ENCODE measurements at regions not wholly inside any gene's neighbourhood (a gene's known extent, or its start where the extent isn't known, plus 50 kb on each side); places are given as distances from the start of the nearest gene placed in this dataset.

GRCh38 chr11:70650075-70650909 is 252.0 kb downstream of the CTTN start:
- DNase-seq (ENCODE audit: low read depth): no peak

- no peak for DNase-seq (ENCODE audit: low read depth)
These were observed 252.7 kb downstream of the CTTN start for GRCh38 chr11:70651031-70651430.

GRCh38 chr11:70654016-70654415 is 255.7 kb downstream of the CTTN start:
- no peak for DNase-seq (ENCODE audit: low read depth)

- DNase-seq (ENCODE audit: low read depth): no peak
These were observed 257.5 kb downstream of the CTTN start for GRCh38 chr11:70655816-70656215.

- no peak for DNase-seq (ENCODE audit: low read depth)
These were observed 257.9 kb downstream of the CTTN start for GRCh38 chr11:70656252-70656651.

- DNase-seq (ENCODE audit: low read depth): no peak
These were observed 261.9 kb downstream of the CTTN start for GRCh38 chr11:70660059-70660888.

GRCh38 chr11:70660889-70661197 is 262.5 kb downstream of the CTTN start:
- DNase-seq (ENCODE audit: low read depth): no peak

- no peak for DNase-seq (ENCODE audit: low read depth)
These were observed 263.6 kb downstream of the CTTN start for GRCh38 chr11:70661761-70662501.

GRCh38 chr11:70662691-70663098 is 264.4 kb downstream of the CTTN start:
- no peak for DNase-seq (ENCODE audit: low read depth)

- no peak for DNase-seq (ENCODE audit: low read depth)
These were observed 265.5 kb downstream of the CTTN start for GRCh38 chr11:70663815-70664214.

- DNase-seq (ENCODE audit: low read depth): no peak
These were observed 268.0 kb downstream of the CTTN start for GRCh38 chr11:70666311-70666710.

- no peak for DNase-seq (ENCODE audit: low read depth)
These were observed 269.4 kb downstream of the CTTN start for GRCh38 chr11:70667767-70668166.

- DNase-seq (ENCODE audit: low read depth): no peak
These were observed 270.2 kb downstream of the CTTN start for GRCh38 chr11:70668204-70669202.

- no peak for DNase-seq (ENCODE audit: low read depth)
These were observed 271.0 kb downstream of the CTTN start for GRCh38 chr11:70669281-70669680.

GRCh38 chr11:70669871-70670675 is 271.7 kb downstream of the CTTN start:
- DNase-seq (ENCODE audit: low read depth): no peak

- no peak for DNase-seq (ENCODE audit: low read depth)
These were observed 272.3 kb downstream of the CTTN start for GRCh38 chr11:70670676-70671034.

- no peak for DNase-seq (ENCODE audit: low read depth)
These were observed 272.8 kb downstream of the CTTN start for GRCh38 chr11:70671083-70671482.

GRCh38 chr11:70671611-70672010 is 273.3 kb downstream of the CTTN start:
- DNase-seq (ENCODE audit: low read depth): no peak

GRCh38 chr11:70672991-70673653 is 274.8 kb downstream of the CTTN start:
- no peak for DNase-seq (ENCODE audit: low read depth)

- no peak for DNase-seq (ENCODE audit: low read depth)
These were observed 276.3 kb downstream of the CTTN start for GRCh38 chr11:70674605-70675004.

All from stimulated activated CD4-positive, alpha-beta T cell treated with anti-CD3 and anti-CD28 coated beads, Interleukin-2, amount 100 ng/mL, for 4 hours (primary cell).